ENCODE measurements at regions not wholly inside any gene's neighbourhood (a gene's known extent, or its start where the extent isn't known, plus 50 kb on each side); places are given as distances from the start of the nearest gene placed in this dataset.

GRCh38 chr1:212207118-212207517 lies 78.1 kb upstream of the PPP2R5A start:
- 90 to 96% methylated on average over 6 of the region's 6 CpGs for WGBS, 2 donors
- no peak overlapping the region for H3K4me3 ChIP-seq (ENCODE audit: low read depth, poor library complexity, severe bottlenecking)
- DNase-seq (ENCODE audit: low spot score in 2 of 2): peak in 1 of 2 donors; percentile 18
- TF ChIP-seq, protein P1, sequence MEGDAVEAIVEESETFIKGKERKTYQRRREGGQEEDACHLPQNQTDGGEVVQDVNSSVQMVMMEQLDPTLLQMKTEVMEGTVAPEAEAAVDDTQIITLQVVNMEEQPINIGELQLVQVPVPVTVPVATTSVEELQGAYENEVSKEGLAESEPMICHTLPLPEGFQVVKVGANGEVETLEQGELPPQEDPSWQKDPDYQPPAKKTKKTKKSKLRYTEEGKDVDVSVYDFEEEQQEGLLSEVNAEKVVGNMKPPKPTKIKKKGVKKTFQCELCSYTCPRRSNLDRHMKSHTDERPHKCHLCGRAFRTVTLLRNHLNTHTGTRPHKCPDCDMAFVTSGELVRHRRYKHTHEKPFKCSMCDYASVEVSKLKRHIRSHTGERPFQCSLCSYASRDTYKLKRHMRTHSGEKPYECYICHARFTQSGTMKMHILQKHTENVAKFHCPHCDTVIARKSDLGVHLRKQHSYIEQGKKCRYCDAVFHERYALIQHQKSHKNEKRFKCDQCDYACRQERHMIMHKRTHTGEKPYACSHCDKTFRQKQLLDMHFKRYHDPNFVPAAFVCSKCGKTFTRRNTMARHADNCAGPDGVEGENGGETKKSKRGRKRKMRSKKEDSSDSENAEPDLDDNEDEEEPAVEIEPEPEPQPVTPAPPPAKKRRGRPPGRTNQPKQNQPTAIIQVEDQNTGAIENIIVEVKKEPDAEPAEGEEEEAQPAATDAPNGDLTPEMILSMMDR (IDR thresholded peaks at IDR 0.05): no peak
- TF ChIP-seq POLR2A (IDR thresholded peaks at IDR 0.05): no peak
- intact Hi-C loops (cut with DNase I; ENCODE audit: low total_unique reads): no loop called here

GRCh38 chr1:212207822-212208520 lies 77.2 kb upstream of the PPP2R5A start:
- DNase-seq (ENCODE audit: low spot score in 2 of 2): peak in 1 of 2 donors; percentile 58
- no peak for TF ChIP-seq POLR2A (IDR thresholded peaks at IDR 0.05)
- TF ChIP-seq, protein P1 (IDR thresholded peaks at IDR 0.05): no peak
- WGBS, 2 donors: 90 to 94% methylated on average over 5 of the region's 5 CpGs
- H3K4me3 ChIP-seq (ENCODE audit: low read depth, poor library complexity, severe bottlenecking): no peak overlapping the region
- intact Hi-C loops (cut with DNase I; ENCODE audit: low total_unique reads): no loop called here

DNA sequence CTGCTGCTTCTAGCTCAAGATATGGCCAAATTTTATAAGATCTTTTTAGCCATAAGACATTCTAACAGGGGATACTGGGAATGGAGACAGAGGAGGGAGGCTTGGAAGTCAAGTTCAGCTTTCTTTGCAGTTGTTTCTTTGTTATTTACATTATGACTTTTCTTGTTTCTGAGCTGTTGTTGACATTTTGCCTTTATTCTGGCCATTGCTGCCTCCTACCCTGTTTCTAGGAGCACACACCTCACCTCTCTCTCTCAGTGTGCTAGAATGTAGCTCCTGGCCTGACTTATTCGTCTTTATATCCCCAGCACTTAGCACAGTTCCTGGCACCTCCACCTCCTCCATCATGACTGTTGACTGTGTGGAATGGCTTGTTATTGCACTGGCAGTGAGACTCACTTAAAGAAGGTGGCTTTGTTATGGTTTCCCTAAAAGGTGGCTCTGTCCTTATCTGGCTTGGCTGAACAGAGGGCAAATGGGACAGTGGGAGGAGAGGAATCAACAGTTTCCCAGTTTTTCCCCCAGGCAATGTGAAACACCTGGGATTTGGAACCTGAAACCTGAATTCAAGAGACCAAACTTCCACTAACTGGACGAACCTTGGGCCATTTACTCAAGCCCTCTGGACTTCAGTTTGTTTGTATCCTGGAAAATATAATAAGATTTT lies 76.1 kb upstream of the PPP2R5A start:
- WGBS, 2 donors: 78 to 79% methylated on average over 2 of the region's 2 CpGs
- TF ChIP-seq POLR2A (IDR thresholded peaks at IDR 0.05): no peak
- TF ChIP-seq, protein P1 (IDR thresholded peaks at IDR 0.05): no peak
- intact Hi-C loops (cut with DNase I; ENCODE audit: low total_unique reads): no loop called here
- peak in 1 of 2 donors; percentile 28 for DNase-seq (ENCODE audit: low spot score in 2 of 2)
- no peak overlapping the region for H3K4me3 ChIP-seq (ENCODE audit: low read depth, poor library complexity, severe bottlenecking)

- TF ChIP-seq, protein P1 (IDR thresholded peaks at IDR 0.05): no peak
- TF ChIP-seq POLR2A (IDR thresholded peaks at IDR 0.05): no peak
- 84 to 92% methylated on average over 4 of the region's 4 CpGs for WGBS, 2 donors
- intact Hi-C loops (cut with DNase I; ENCODE audit: low total_unique reads): no loop called here
- no peak overlapping the region for H3K4me3 ChIP-seq (ENCODE audit: low read depth, poor library complexity, severe bottlenecking)
- DNase-seq (ENCODE audit: low spot score in 2 of 2): no peak
These were observed 73.8 kb upstream of the PPP2R5A start for GRCh38 chr1:212211371-212211770.

DNA sequence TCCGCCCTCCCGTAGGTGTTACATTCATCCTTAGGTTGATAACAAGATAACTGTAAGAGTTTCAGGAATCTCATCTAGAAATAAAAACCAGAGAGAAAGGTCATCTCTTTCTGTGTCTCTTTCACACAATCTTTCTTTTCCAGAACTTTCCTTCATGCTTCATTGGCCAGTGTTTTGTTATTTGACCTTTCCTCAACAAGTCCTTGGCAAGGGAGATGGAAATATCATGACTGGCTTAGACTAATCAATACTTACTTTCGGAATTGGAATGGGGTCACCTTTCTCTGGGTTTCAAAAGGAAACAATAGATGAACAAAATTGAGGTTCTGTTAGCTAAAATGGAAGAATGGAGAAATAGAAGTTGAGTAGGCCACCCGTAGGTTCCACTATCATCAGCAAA lies 72.9 kb upstream of the PPP2R5A start:
- DNase-seq (ENCODE audit: low spot score in 2 of 2): no peak
- TF ChIP-seq, protein P1 (IDR thresholded peaks at IDR 0.05): no peak
- TF ChIP-seq POLR2A (IDR thresholded peaks at IDR 0.05): no peak
- 93 to 97% methylated on average over 4 of the region's 4 CpGs for WGBS, 2 donors
- intact Hi-C loops (cut with DNase I; ENCODE audit: low total_unique reads): no loop called here
- H3K4me3 ChIP-seq (ENCODE audit: low read depth, poor library complexity, severe bottlenecking): no peak overlapping the region
